HG03442 (cell line): ENCODE measurements at regions not wholly inside any gene's neighbourhood (a gene's known extent, or its start where the extent isn't known, plus 50 kb on each side); places are given as distances from the start of the nearest gene placed in this dataset.
"Not testable (repeated sequence)": the region's sequence is repeated elsewhere in the genome, so short reads cannot be mapped to it uniquely, and the experiment has no call there.

ENCODE experiments used
- ATAC-seq: cut with Tn5 transposase; IDR thresholded peaks from one replicate; pipeline ENCODE4 v1.9.1; 2021; ENCODE audit warnings: mild to moderate bottlenecking, moderate library complexity; ENCODE audit not compliant: unreplicated experiment

DNA sequence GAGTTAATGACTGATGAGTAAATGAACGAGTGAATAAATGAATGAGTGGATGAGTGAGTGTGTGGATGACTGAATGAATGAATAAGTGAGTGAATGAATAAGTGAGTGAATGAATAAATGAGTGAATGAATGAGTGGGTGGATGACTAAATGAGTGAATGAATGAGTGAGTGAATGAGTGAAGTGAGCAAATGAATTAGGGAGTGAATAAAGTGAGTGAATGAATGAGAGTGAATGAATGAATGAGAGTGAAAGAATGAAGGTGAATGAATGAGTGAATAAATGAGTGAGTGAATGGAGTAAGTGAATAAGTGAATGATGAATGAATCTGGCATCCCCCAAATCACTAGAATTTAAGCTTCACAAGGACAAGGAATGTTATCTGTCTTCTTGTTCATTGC, 1253.0 kb downstream of the TYW1 start:
- no peak for ATAC-seq

DNA sequence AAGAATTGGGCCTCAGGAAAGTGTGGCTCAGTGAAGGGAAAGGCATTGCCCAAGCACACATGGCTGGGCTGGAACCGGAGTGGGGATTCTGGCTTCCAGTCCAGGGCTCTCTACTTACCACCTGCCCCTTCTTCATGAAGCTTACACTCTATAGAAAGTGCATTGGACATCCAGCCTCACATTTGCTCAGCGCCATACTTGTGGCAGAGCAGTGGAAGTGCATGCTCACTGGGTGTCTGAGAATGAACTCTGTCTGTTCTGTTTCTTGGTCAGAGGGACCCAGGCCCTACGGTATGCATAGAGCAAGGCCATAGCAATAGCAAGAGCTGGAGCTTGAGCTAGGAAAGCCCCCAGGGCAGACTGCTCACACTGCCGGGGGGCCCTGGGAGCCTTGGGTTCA, 1253.5 kb downstream of the TYW1 start:
- no peak for ATAC-seq

DNA sequence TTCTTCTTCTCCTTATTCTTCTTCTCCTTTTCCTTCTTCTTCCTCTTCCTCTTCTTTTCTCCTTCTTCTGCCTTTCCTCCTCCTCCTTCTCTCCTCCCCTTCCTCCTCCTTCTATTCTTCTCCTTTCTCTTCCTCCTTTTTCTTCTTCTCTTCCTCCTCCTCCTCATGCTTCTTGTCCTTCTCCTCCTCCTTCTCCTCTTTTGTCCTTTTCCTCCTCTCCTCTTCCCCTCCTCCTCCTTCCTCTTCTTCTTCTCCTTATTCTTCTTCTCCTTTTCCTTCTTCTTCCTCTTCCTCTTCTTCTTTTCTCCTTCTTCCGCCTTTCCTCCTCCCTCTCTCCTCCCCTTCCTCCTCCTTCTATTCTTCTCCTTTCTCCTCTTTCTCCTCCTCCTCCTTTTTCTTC, 1258.2 kb downstream of the TYW1 start:
- ATAC-seq = not testable (repeated sequence)

DNA sequence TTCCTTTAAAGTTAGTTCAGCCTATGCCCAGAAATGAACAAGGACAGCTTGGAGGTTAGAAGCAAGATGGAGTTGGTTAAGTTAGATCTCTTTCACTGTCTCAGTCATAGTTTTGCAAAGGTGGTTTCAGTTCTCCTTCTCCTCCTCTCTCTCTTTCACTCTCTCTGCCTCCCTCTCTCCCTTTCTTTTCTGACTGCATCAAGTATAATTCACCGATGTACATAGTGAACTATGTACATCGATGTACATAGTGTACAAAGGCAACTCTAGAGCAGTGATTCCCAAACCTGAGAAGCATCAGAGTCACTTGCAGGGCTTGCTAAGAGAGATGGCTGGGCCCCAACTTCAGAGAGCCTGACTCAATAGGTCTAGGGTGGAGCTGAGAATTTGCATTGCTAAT, 1259.7 kb downstream of the TYW1 start:
- no peak for ATAC-seq

DNA sequence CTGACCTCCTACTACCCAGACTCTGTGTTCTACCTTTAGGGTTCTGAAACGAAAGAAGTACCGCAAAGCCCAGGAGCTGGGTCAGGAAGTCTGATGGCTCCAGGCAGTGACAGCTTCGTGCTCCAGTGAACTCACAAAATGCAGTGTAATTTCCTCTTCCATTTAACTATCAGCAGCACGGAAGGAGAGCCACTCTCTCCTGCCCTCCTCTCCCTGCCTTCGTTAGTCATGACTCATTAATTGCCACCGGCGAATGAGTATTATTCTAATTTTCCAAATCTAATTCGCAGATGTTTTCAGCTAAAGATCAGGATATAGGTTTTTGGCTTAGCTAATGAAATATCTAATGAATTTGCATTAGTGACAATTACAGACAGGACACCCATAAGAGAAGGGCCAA, 1262.0 kb downstream of the TYW1 start:
- no peak for ATAC-seq

DNA sequence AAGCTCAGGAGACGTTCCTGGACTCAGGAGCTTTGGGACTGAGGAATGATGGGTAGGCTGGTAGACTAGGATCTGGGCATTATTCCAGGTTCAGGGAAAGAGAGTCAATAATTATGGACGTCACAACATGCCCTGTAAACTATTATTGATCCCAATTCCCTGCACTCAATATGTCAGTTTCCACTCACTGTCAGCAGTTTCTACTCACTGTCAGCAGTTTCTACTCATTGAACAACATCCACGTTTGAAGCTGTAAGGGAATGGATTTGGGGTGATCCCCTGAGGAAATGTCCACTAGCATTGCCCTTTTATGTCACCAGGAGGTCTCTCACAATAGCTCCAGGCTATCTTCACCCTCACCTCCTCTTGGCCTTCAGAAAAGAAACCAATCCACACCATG, 1268.6 kb downstream of the TYW1 start:
- ATAC-seq = no peak

DNA sequence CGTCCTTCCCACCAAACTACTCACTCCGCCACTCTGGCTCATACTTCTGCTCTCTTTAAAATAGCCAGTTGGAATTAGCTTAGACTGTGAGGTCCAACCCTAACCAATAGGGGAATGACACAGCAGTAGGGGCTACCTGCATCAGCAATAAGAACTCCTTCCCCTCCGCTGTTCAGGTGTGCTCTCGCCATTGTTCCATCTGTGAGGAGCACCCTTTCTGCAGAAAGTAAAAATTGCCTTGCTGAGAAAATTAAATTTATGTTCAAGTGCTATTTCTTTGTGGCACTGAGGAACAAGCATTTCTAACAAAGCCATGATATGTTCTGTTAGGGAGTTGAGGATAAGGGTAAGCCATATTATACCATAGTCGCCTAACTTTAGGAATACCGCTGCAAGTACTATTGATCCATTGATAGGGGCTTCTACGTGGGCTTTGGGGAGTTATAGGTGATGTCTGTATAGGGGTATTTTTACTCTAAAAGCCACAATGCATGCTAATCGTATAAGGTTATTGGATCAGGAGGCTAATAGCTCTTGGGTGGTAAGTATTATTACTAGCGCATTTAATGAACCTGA, 1269.5 kb downstream of the TYW1 start:
- ATAC-seq = no peak

DNA sequence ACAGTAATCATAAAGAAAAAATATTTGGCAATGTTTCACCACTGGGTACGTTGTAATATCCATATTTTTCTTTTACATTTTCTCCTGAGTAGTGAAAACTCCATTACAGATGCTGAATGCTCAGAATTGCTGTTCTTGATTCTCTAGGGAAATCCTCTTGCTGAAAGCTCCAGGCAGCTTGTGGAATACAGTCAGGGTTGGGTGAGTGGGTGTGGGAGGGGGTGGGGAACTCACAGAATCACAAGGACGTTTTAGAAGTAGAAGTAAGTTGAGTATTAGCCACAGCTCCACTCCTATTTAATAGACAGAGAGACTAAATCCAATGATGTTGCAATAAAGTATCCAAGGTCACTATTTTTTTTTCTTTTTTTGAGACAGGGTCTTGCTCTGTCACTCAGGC, 1270.9 kb downstream of the TYW1 start:
- ATAC-seq = no peak

DNA sequence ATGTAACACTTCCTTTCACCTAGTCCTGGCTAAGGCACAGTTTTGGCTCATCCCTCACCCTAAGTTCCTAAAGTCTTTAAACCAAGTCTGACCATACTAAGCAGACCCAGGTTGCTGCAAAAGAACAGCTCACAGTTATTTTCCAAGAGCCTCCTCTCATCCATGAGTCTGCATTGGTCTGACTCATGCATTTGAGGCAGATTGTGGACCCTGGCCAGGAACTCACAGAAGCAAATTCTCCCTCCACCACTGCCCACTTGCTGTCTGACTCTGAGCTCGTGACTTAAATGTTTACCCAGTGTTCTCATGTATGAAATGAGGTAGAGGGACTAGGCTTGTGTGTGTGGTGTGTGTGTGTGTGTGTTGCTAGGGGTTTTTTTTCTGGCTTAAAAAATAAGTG, 1272.8 kb downstream of the TYW1 start:
- ATAC-seq = no peak

DNA sequence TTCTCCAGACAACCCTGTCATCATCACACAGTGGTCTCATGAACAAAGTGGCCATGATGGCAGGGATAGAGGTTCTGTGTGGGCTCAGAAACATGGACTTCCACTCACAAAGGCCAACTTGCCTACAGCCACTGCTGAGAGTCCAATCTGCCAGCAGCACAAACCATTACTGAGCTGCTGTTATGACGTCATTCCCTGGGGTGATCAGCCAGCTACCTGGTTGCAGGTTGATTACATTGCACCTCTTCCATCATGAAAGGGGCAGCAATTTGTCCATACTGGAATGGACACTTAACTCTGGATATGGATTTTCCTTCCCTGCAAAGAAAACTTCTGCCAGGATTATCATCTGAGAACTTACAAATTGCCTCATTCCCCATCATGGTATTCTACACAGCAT, 1275.9 kb downstream of the TYW1 start:
- no peak for ATAC-seq

DNA sequence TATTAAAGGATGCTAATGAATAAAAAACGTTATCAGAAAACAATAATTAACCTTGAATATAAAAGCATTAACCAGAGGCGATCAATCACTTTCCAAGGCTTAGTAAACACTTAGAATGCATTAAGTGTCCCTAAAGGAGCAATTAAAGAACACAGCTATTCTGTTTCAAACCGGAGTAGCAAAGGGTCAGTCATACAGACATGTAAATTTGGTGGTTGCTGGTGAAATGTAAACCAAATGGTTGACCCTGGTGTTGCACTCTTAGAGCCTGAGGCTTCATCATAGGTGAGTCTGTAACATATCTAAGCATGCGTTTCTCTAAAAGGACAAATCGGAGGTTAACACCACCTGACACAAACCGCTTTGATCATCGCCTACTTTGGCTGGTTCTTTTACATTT, 1280.1 kb downstream of the TYW1 start:
- no peak for ATAC-seq

DNA sequence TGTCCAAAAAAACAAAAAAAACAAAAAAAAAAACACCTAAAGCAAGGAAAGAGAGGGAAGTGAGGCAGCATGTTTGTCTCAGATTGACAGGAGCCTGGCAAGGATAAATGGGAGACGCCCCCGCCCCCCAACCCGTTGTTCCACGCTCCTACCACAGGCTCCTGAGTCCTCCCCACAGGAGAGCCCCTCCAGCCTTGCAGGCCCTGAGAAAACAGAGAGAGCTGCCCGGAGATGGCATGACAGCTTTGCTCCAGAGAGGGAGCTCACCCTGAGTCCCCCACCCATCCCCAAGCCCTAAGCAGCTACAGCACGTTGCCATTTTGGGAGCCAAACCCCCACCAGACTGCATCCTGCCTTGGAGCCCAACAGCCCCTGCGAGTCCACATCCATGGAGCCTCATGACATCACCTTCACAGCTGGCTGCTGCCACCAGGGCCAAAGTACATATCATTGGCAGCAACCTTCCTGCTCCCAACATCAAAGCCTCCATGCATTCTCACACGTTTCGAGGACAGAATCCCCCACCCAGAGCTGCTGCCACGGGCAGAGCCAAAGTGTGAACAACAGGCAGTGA, 1283.3 kb downstream of the TYW1 start:
- no peak for ATAC-seq

DNA sequence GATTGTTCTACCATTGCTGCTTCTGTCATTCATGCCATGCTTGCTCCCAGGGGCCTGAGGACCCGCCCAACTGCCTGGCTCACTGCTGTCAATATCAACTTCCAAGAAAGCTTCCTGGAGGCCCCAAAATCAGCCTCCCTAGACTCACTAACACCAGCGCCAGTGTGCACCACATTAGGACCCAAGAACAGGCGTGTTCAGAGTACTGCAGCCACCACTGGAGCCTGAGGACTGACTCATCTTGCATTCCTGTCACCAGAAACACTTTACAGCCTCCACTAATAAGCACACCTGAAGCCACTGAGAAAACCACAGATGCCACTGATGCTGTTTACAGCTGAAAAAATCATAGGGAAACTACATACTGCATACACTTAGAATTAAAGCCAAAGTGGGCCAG, 1284.3 kb downstream of the TYW1 start:
- ATAC-seq = no peak

DNA sequence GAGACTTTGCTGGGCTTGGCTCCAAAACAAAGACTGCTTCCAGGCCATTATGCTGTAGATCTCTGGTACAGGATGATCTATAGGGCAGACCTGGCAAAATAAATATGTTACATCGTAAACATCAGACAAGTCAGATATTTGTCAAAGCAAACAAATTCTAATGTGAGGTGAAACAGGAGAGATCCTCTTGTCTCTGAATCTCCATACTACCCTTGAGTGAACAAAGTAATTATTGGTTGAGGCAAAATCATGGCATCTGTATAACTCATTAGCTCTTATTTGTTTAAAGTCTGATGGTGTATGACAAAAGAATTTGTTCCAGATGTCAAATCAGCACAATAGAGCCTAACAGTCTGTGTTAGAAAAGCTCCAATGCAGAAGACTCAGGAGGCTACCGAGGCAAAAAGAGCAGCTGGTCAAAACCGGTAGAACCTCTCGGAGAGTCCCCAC, 1291.5 kb downstream of the TYW1 start:
- ATAC-seq = no peak

DNA sequence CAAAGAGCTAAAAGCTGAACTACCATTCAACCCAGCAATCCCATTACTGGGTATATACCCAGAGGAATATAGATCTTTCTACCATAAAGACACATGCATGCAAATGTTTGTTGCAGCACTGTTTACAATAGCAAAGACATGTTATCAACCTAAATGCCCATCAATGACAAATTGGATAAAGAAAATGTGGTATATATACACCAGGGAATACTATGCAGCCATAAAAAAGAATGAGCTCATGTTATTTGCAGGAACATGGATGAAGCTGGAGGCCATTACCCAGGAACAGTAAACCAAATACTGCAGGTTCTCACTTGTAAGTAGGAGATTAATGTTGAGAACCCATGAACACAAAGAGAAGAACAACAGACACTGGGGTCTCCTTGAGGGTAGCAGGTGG, 1295.1 kb downstream of the TYW1 start:
- no peak for ATAC-seq

DNA sequence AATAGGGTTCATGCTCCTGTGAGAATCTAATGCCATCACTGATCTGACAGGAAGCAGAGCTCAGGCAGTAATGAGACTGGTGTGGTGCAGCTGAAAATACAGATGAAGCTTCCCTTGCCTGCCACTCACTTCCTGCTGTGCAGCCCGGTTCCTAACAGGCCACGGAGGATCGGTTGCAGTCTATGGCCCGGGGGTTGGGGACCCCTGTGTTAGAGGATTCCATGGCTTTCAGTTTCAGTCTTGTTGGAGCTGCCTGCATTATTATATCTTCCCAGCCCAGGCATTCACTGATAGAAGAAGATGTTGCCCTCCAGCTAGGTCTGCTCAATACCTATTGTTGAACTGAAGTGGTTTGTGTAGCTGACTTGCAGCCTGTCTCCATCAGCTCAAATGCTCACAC, 1298.8 kb downstream of the TYW1 start:
- ATAC-seq = no peak

DNA sequence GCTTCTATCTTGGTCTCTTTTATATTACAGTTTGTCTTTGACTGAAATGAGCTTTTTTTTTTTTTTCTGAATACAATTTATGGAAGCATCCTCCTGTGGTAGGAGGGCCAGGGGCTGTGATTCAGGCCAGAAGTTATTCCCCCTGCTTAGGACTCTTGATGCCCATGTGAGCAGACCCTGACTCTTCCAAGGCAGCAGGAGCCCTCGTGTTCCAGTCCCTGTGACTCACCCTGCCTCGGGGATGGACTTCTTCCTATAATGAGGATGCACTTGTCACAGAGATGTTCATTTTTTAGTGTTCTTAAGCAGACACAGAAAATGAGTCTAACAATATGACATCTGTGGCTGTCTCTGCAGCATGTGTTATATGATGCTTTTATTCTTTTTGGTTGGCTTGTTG, 1293.7 kb upstream of the AUTS2 start:
- ATAC-seq = no peak

DNA sequence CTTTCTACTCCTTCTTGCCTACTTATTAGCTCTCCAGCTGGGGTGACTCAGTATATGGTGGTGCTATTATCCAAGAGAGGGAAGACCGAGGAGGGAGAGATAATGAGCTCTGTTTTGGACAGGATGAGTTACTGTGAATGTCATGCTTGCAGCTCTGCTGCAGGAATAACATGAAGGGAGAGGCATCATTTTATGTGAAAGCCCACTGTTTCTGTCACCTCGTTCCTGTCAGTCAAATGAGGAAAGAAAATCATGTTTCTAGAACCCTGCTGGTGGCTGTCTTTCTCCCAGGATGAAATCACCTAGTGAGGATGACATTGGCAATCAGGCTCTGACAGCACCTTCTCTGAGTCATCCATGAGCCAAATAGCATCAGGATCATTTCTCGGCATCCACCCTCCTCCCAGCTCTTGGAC, 1291.6 kb upstream of the AUTS2 start:
- ATAC-seq = no peak

DNA sequence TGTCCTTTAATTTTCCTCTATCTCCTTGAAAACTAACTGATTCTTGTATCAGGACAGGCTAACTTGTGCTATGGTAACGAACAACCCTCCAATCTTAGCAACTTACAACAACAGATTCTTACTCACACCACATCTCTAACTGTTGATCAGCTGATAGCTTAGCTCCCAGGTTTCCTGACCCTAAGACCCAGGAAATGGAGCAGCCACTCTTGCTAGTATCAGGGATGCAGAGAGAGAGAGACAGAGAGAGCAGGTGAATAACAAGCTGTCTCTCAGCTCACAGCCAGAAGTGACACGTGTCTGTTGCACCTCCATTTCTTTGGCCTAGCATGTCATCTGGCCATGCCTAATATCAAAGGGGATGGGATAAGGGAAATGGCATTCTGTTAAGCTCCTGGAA, 1289.0 kb upstream of the AUTS2 start:
- ATAC-seq = no peak

DNA sequence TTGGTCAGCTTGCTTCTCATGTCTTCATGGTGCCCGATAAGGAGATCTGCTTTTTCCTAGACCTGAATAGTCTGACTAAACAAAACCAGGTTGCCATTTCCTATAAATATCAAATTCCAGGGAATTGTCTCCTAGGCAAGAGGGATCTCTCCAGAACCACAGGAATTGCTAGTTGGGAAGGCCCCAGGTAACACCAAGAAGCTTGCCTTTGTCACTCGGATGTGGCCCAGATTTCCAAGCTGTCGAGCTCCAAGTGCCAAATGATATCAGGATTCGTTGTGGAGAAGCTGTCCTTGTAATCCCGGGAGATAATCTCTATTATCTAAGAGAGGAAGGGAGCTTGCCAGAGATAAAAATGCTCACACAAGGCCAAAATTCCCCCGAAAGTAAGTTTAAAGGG, 1288.5 kb upstream of the AUTS2 start:
- ATAC-seq = no peak

DNA sequence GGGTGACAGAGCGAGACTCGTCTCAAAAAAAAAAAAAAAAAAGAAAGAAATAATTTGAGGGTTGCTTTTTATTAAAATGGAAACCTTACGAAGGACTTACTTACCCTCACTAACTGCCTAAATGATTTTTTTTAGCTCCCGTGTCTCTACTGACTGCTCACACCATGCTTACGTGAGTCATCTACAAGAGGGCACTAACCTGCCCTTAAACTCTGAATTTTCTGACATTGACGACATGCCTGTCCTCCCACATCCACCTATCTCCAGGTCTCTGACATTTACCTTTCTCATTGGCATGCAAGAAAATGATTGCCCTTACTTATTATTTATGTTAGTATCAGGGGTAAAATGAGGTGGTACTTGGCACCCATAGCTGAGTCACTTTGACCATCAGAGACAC, 1286.3 kb upstream of the AUTS2 start:
- no peak for ATAC-seq

DNA sequence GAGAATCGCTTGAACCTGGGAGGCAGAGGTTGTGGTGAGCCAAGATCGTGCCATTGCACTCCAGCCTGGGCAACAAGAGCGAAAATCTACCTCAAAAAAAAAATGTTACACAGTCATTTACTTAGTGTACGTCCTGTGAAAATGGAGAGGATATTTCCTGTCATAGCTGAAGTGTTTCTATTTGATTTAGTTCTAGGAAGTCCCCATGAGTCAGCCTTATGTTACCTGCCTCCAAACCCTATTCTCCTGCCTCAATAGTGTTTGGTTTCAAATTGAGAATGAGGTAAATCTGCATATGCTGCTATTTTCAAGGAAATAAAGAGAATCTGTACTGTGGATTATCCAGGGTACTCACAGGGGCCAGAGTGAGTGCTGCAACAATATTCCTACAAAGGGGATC, 1284.5 kb upstream of the AUTS2 start:
- ATAC-seq = no peak

DNA sequence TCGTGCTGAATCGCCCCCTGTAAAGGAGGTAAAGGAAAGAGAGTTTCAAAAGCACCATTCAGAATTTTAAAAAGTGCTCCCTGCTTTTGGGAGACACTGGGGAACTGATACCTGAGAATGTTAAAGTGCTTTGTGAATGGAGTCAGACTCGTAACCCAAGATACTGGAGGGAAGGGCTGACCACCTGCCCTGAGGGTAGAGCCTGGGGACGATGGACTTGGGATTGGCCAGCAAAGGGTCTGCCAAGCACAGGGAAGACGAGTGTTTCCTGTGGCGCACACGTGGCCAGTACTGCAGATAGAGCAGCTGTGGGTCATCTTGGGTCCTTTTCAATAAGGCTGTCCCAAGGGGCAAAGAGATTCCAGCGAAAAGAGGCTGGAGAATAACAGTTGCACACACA, 1284.1 kb upstream of the AUTS2 start:
- ATAC-seq = no peak
